HG03442 (cell line): ENCODE measurements at regions not wholly inside any gene's neighbourhood (a gene's known extent, or its start where the extent isn't known, plus 50 kb on each side); places are given as distances from the start of the nearest gene placed in this dataset.
"Not testable (repeated sequence)": the region's sequence is repeated elsewhere in the genome, so short reads cannot be mapped to it uniquely, and the experiment has no call there.

Experiments
- ATAC-seq: cut with Tn5 transposase; IDR thresholded peaks from one replicate; pipeline ENCODE4 v1.9.1; 2021; ENCODE audit warnings: mild to moderate bottlenecking, moderate library complexity; ENCODE audit not compliant: unreplicated experiment

DNA sequence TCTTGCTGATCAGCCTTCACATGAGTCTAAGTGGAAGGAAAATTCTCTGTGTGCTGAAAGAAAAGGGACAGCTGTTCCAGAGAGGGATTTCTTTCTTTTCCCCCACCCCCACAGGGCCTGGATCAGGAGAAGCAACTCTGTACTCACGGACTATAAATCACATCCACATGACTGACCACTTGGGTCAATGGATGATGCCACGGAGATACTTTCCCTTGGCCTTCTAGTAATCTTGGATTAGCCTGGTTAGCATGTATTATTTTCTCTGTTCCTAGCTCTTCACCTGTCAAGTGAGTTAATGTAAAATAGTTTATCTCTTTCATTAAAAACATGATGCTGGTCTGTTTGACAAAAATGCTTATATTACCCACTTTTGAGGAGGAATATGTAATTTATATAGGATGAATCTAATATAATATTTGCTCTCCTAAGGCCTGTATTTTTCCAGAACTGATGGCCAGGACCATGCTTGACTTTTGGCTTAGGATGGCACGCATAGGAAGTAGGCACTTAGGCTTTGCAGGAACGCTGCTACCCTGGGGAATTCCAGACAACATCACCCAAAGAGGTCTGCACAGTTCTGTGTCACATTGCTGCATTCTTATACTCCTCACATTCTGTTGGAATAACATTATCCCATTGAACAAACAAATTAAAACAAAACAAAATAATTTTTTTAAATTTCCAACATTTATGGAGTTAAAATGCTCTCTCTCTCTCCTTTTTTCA lies 892.1 kb downstream of the TLE1 start:
- ATAC-seq = no peak

DNA sequence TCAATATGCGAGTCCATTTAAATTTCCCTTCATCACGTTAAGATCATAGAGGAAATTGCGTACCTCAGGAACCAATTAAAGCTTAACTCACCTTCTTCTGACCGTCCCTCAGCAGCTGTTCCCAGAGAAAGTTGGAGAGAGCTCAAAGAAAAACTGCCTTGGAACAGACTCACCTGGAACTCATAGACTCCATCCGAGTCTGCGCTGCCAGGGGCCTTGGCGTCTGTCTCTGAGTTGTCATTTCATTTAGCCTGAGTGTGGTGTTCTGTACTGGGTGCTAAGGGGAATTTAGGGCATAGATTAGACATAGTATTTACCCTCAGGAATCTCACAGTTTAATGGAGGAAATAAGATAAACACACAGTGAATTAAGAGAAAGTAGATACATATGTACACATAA lies 892.7 kb downstream of the TLE1 start:
- ATAC-seq = no peak

DNA sequence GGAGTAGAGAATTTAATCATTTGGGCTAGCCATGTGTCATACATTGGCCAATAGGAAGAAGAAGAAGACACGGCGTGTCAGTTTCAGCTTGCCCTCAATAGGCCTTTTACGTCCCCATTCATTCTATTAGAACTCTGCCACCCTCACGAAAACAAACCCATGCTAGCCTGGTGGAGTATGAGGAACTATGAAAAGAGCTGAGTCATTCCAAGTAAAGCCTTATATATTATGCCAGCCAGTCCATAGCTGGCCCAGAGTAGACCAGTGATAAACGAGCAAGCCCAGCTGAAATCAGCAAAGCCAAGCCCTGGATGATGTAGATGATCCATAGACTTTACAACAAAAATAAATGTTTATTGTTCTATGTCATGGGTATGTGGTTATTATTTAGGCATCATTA lies 895.1 kb downstream of the TLE1 start:
- ATAC-seq = no peak

DNA sequence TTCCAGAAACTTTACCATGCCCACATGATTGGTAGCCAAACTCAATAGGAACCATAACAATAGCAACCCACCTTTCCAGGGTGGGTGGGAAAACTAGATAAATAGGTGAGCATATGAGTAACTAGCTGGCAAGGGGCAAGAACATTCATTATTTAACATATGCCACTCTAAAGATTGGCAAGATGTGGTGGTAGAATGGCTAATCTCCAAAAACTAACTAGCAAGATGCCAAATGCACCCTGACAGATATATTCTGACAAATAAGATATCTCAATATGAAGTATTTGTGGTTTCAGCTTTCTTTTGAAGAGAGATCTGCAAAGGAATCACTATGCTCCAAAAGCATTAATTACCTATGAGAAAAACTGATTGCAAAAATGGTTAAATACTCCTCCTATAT lies 895.6 kb downstream of the TLE1 start:
- no peak for ATAC-seq

DNA sequence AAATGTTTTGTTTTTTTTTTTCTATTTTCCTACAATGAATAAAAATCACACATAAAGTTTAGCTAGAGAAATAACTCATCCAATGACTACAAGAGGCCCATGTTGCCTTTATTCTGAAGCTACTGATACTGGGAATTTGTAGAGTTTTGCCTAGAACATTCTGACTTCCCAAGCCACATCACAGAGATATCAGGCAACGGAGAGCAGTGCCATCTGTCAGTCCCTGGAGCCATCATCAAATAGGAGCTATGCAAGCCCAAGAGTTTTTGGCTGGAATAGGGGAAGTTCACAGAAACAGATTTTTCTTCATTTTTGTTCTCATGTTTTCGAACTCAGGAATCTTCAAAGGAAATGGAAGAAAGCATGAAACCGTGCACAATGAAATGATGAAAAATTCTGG lies 896.6 kb downstream of the TLE1 start:
- no peak for ATAC-seq

DNA sequence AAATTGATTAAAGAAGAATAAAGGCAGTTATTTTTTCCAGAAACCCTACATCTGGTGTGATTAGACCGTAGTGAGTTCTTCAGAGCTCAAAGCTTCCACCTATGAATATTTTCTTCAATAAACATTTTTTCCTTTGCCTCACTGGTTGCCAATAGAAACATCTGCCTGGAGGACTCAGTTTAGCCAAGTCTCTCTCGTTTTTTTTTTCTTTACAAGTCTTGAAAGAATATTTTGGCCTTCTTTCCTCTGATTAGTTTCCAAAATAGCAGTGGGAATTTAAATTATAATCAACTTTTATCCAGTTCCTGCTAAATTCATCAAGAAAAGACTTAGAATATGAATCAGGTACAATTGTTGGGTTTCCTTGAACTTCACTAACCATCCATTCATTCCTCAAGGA lies 897.5 kb downstream of the TLE1 start:
- ATAC-seq = no peak

DNA sequence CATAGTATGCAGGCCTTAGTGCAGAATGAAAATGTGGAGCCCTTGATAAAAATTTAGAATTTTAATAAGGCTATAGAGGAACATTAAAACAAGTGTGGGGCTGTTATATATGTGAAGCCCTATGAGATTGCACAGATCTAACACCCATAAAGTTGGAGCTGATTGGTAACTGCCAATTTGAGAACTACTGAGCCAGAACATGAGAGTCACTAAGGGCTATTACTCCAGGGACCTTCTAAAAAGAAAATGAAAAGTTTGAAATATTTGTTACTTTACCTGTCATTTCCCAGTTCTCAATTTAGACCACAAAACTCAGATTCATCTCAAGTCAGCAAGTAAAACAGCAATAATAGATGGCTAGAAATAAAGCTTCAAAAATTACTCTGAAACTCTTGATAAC lies 898.6 kb downstream of the TLE1 start:
- ATAC-seq = no peak

DNA sequence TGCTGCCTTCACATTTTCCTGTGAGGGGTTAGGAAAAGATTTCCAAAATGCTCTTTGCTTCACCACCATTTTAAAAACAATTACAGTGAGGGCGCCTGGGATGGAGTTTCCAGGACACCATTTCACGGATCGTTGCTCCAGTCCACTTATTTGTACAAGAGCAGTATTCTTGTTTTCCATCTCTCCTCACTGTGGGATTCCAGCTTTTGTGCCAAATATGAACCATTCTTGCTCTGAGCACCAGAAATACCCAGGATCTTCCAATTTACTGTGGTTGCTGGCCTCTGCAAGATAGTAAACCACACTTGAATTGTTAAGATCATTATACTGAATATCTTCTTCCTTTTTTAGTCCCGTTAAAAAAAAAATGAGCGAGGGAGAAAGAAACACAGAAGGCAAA lies 899.5 kb downstream of the TLE1 start:
- ATAC-seq = no peak

DNA sequence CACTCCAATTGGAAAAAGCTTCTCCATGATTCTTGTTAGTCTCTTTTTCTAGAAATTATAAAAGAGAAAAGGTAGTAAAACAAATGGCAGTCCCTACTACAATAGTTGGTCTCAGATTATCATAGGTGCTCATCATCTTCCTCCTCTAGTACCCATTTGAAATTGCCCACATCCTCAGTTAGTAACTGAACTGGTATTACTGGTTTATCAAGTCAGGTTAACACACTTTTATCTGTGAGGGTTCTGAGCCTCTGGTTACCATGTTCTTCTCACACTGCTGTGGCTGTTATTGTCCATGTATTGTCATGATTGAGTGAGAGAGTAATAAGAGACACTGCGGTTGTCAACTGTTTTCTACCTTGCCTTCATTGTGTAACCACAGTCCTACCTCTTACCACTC lies 901.7 kb downstream of the TLE1 start:
- ATAC-seq = no peak

DNA sequence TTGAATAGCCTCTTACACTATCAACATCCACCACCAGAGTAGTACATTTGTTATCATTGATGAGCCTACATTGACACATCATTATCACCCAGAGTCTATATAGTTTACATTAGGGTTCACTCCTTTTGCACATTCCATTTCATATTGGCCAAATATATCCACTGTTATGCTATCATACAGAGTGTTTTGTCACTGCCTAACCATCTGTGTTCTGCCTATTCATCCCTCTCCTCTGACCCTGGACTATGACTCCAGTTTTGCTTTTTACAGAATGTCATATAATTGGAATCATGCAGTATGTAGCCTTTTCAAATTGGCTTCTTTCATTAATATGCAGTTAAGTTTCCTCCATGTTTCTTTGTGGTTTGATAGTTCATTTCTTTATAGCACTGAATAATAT lies 904.7 kb downstream of the TLE1 start:
- no peak for ATAC-seq

DNA sequence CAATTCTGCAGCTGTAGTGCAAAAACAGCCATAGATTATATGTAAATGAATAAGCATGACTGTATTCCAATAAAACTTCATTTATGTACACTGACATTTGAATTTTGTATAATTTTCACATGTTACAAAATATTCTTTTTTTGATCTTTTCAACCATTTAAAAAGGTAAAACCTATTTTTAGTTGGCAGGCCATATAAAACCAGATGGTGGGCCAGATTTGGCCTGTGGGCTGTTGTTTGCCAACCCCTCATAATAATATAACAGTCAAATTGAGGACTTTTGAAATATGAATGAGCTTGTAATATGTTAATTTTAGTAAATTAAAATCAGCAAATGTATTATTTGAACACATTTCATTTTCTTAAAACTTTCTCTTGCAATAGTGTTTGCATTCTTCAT lies 913.4 kb downstream of the TLE1 start:
- ATAC-seq = no peak

DNA sequence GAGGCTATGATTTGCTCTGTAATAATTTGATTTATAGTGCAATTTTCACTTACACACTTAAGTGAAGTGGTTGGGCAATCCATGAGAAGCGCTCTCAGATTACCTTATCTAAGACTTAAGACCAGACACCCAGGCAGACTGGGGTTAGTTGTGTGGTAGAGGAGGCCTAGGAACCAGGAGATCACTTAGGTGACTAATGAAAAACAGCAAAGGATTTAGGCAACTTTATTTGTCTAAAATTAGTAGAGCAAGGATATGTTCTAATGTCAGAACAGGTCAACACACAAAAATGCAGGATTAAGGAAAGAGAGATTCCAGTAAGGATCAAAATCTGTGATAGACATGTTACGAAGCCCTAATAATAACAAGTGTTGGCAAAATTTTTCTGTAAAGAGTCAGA lies 913.8 kb downstream of the TLE1 start:
- ATAC-seq = no peak

DNA sequence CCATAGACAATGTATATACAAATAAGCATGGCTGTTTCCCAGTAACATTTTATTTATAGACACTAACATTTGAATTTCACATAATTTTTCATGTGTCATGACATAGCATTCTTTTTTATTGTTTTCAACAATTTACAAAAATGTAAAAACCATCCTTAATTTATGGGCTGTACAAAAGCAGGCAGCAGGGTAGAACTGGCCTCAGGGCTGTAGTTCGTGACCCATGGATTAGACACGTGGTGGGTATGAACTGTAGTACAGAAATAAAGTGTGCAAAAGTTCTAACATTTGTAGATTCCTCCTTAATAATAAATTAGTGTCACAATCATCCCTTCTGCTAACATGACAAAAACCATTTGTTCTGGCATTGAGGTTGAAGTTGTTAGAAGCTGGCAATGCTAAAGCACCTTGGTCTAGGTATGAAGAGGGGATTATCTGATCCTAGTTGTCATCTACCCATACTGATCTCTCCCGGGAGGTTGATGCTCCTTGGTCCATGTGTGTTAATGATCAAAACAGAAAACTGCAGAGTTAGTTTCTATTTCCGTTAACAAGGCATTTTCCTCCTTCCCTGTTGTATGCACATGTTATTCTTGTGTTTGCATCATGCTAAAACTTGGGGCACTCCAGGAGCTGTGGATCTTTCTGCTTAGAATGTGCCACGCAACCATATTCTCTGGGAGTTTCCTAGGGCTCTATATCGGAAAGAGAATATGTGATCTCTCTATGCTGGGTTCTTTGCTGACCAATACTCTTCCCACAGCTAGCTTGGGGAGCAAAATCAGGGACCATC lies 917.6 kb downstream of the TLE1 start:
- ATAC-seq = no peak

DNA sequence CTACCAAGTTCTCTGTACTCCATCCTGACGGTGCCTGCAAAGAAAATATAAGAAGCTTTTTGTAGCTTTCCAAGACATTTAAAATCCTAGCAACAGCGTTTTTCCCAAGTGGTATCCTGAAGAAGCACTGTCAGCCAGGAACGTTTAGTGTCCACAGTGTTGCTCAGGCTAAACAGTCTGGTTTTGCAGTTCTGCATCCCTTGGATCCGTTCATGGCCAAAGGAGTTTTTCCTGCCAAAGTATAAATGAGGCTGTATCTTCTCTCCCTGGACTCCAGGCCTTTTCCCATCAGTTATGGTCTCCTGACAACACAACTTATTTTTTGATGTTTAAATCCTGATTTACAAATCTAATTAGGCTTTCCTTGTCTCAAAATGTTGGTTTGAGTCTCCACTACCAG lies 925.8 kb downstream of the TLE1 start:
- ATAC-seq = no peak

DNA sequence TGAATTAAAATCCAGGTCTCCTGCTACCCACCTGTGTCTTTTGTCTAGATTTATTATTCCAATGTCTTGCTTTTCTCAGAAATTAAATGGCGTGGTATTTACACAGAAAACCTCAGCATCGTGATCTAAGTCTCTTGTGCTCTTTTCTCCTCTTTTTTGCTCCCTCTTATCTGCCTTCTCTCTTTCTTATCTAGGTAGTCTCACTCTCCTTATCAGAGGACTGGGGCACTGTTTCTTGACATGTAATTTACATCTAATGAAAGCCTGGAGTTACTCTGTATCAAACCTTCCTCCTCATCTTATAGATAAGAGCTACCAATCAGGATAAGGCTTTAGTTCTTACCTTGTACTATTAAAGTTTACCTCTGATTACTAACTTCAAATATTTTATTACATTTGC lies 933.8 kb downstream of the TLE1 start:
- no peak for ATAC-seq

DNA sequence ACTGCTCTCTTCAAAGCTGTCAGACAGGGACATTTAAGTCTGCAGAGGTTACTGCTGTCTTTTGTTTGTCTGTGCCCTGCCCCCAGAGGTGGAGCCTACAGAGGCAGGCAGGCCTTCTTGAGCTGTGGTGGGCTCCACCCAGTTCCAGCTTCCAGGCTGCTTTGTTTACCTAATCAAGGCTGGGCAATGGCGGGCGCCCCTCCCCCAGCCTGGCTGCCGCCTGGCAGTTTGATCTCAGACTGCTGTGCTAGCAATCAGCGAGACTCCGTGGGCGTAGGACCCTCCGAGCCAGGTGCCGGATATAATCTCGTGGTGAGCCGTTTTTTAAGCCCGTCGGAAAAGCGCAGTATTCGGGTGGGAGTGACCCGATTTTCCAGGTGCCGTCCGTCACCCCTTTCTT lies 942.3 kb downstream of the TLE1 start:
- ATAC-seq = not testable (repeated sequence)

DNA sequence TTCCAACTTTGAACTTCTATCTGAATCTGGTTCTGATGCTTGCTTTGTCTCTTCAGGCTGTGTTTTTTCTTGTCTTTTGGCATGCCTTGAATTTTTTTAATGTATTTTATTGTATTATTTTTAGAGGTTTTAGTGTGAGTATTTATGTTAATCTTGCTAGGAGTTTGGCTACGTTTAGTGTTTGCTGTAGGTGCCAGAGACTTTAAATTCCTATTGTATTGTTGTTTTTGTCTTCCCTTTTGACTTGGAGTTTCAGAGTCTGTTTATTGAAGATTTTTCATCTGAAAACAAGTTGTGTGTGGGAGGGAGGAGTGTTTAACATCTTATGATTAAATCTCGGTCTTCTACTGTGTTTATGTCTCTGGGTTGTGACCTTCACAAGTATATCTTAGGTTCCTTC lies 956.8 kb downstream of the TLE1 start:
- no peak for ATAC-seq

DNA sequence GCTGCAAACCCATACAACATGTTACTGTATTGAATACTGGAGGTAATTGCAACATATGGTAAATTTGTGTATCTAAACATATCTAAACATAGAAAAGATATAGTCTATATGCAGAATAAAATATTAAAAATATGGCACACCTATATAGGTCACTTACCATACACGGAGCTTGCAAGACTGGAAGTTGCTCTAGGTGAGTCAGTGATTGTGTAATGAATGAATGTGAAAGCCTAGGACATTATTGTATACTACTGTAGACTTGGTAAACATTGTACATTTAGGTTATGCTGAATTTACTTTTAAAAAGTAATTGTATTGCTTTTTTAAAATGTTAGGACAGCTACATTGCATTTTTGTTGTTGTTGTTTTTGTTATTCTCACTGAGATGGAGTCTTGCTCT lies 968.8 kb downstream of the TLE1 start:
- ATAC-seq = no peak

DNA sequence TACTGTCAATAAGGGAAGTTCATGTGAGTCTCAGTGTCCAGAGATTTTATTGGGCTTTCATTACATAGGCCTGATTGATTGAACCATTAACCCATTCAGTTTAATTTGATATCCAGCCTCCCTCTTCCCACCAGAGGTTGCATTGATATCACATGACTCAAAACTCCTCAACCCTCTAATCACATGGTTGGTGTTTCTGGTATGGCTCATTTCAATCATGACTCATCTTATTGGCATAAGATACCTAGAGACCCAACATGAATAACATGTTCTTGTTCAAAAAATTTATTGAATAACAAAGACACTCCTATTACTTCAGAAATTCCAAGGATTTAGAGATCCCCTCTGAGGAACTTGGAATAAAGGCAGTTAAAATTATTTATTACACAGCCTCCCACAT lies 982.2 kb downstream of the TLE1 start:
- ATAC-seq = no peak

DNA sequence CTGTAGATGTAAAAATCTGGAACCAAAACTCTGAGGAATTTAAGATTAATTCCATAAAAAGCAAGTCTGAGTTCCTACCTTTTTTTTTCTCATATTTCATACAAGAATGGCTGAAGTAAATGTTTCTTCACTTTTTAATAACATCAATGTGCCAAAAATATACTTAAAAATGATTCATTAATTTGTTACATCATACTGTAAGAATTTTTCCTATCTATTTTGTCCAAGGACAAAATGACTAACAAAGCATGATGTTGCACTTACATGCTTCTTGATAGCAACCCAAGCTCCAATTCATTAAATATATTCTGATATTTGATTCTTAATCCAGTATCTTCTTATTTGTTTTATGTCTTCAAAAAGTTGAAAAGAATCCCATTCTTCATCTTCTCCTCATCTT lies 988.3 kb downstream of the TLE1 start:
- no peak for ATAC-seq

DNA sequence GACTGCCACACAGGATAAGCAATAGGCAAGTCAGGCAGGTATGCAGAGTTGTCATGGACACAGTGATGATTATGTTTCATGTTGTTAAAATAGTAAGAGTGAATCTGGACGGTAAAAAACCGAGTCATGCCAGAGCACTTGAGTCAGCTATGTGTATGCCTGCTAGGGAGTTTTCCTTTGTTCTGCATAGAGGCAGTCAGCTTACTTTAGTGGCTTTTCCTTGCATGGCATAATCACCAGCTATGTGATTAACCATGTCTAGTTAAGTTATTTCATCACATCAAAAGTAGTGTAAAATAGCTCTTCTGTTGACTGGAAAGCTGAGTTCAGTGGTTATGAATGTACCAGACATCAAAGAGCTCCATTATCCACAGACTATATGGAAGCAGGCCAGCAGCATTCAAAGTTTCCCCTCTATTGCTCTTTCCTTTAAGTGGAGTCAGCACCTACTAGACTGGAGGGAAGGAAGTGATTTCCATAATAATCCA lies 989.8 kb downstream of the TLE1 start:
- ATAC-seq = no peak

DNA sequence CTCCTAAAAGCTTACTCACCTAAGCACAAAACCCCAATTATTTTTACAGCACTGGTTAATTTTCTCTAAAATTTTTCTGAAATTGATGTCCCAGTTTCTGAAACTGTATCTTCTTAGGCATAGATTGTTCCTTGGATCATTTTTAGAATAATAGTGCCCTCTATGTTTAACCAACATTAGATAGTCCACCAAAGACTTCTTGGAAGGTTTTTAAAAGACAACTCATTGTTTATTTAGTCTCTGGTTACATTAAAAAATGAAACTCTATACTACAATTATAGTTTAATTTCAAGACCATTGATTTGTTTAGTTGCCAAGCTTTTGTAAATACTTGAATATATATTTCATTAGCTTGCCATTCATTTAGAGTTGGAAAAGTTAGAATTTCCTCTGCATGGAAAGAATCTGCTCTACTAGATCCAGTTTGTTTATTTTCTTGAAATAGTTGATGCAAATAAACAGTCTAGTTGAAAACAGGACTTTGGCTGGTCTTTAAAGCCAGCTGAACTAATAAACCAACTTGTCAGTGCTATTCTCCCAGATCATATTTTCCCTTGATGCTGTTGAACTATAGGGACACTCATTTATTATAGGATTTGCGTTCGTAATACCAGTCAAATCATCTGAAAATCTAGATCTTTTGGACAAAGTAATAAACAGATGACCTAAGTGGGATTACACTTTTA lies 990.5 kb downstream of the TLE1 start:
- ATAC-seq = no peak
